OCI-LY7 (cell line): ENCODE measurements at regions not wholly inside any gene's neighbourhood (a gene's known extent, or its start where the extent isn't known, plus 50 kb on each side); places are given as distances from the start of the nearest gene placed in this dataset.

Experiments
- BruUV-seq: library from RNA; stranded (reverse); fragments of 400-500 nt; replicated peaks from 2 replicates; lab custom pipeline; 2021; lab: Mats Ljungman, UMichigan
- CTCF ChIA-PET: fragments of 300-600 bp; sonication (Branson Sonifier 250); formaldehyde crosslinking; loops from one replicate; lab custom pipeline; 2022; ENCODE audit warnings: antibody characterized with exemption; ENCODE audit not compliant: unreplicated experiment; lab: Charles Lee
- POLR2A ChIA-PET: fragments of 300-600 bp; sonication (Branson Sonifier 250); formaldehyde crosslinking; loops from one replicate; lab custom pipeline; 2022; ENCODE audit warnings: antibody characterized with exemption; lab: Charles Lee
- DNase-seq: peaks from one replicate; pipeline ENCODE4 v3.0.0-alpha.2; 2015; ENCODE audit warnings: low spot score
- H2AFZ ChIP-seq: fragments of 200-600 bp; sonication (generic), shearing (Covaris generic); 2 replicates; pipeline ENCODE4 v1.6.1; 2014; ENCODE audit warnings: mild to moderate bottlenecking, antibody characterized with exemption, low read length, moderate library complexity
- H3K27ac ChIP-seq: fragments of 200-600 bp; sonication (generic); 2 replicates; pipeline ENCODE4 v1.5.1; 2014; ENCODE audit warnings: mixed run types, low read depth, mild to moderate bottlenecking, moderate library complexity, low read length, inconsistent platforms; ENCODE audit not compliant: poor library complexity, severe bottlenecking
- H3K36me3 ChIP-seq: fragments of 200-600 bp; sonication (generic); 2 replicates; pipeline ENCODE4 v1.6.1; 2014; ENCODE audit warnings: mild to moderate bottlenecking, antibody characterized with exemption, low read length, moderate library complexity, mixed read lengths; ENCODE audit not compliant: insufficient read depth
- H3K4me1 ChIP-seq: fragments of 200-600 bp; sonication (generic); 2 replicates; pipeline ENCODE4 v1.5.1; 2014; ENCODE audit warnings: mild to moderate bottlenecking, low read length; ENCODE audit not compliant: insufficient read depth, poor library complexity, severe bottlenecking
- H3K4me2 ChIP-seq: fragments of 200-600 bp; sonication (generic); 2 replicates; pipeline ENCODE4 v1.6.1; 2014; ENCODE audit warnings: mild to moderate bottlenecking, low read length
- H3K4me3 ChIP-seq: fragments of 200-600 bp; sonication (generic); 2 replicates; pipeline ENCODE4 v1.5.1; 2014; ENCODE audit warnings: mild to moderate bottlenecking, low read depth, low read length; ENCODE audit not compliant: poor library complexity, severe bottlenecking
- H3K79me2 ChIP-seq: fragments of 200-600 bp; sonication (generic); 2 replicates; pipeline ENCODE4 v1.6.1; 2016; ENCODE audit warnings: low read depth, mild to moderate bottlenecking, low read length, moderate library complexity, mixed read lengths; ENCODE audit not compliant: insufficient read depth
- H3K9me2 ChIP-seq: fragments of 200-600 bp; sonication (generic); 2 replicates; pipeline ENCODE4 v1.6.1; 2016; ENCODE audit warnings: mild to moderate bottlenecking, low read length, mixed read lengths; ENCODE audit not compliant: insufficient read depth
- H3K9me3 ChIP-seq: fragments of 200-600 bp; sonication (generic); 2 replicates; pipeline ENCODE4 v1.6.1; 2014; ENCODE audit warnings: mild to moderate bottlenecking, mixed run types, low read length, mixed read lengths
- H4K20me1 ChIP-seq: fragments of 200-600 bp; sonication (generic); 2 replicates; pipeline ENCODE4 v1.6.1; 2014; ENCODE audit warnings: mild to moderate bottlenecking, antibody characterized with exemption, low read length, moderate library complexity, mixed read lengths; ENCODE audit not compliant: insufficient read depth
- CTCF ChIP-seq: fragments of 200-600 bp; sonication (generic); conservative IDR thresholded peaks from 2 replicates; pipeline ENCODE4 v1.5.1; 2014; ENCODE audit warnings: mild to moderate bottlenecking, antibody characterized with exemption, low read length, moderate library complexity, mixed read lengths
- EZH2phosphoT487 ChIP-seq: fragments of 200-600 bp; sonication (generic); IDR thresholded peaks from 2 replicates; pipeline ENCODE4 v1.6.1; 2018; ENCODE audit warnings: low read depth, borderline replicate concordance, mild to moderate bottlenecking, mixed run types, antibody characterized with exemption, low read length, moderate library complexity, mixed read lengths
- intact Hi-C: fragments of 100-400 bp; cut with micrococcal nuclease; formaldehyde crosslinking; loops from one replicate; pipeline ENCODE4 v1.10.0; 2022; ENCODE audit not compliant: unreplicated experiment

GRCh38 chr4:89639395-89639794, 197.6 kb downstream of the SNCA start:
- H3K9me2 ChIP-seq = no peaks in the 10 kb centered on the region
- TF ChIP-seq EZH2phosphoT487 (no peak), CTCF (no peak)
- no peak overlapping the region for H2AFZ ChIP-seq
- H3K4me3 ChIP-seq = no peak overlapping the region
- no peak overlapping the region for H3K27ac ChIP-seq
- H4K20me1 ChIP-seq = no peaks in the 10 kb centered on the region
- H3K4me2 ChIP-seq = no peak overlapping the region
- intact Hi-C loops = no loop called here
- no peaks in the 10 kb centered on the region for H3K9me3 ChIP-seq
- ChIA-PET POLR2A (interaction anchor here (0.6 kb wide), 1 partner anchor 126 kb away, joined by 4 read pairs; no protein-coding TSS in a partner anchor), CTCF (no interaction called here)
- no TSS peak for BruUV-seq
- no peaks in the 10 kb centered on the region for H3K4me1 ChIP-seq
- no peak for DNase-seq
- H3K79me2 ChIP-seq = no peaks in the 10 kb centered on the region
- no peaks in the 10 kb centered on the region for H3K36me3 ChIP-seq

GRCh38 chr4:89625599-89626293, 211.2 kb downstream of the SNCA start:
- H3K4me3 ChIP-seq = no peak overlapping the region
- TF ChIP-seq EZH2phosphoT487 (no peak), CTCF (no peak)
- no TSS peak for BruUV-seq

More at GRCh38 chr4:89625599-89626293, 211.2 kb downstream of the SNCA start:
- Histone ChIP-seq H3K9me2 (no peaks in the 10 kb centered on the region), H3K4me2 (no peak overlapping the region), H3K79me2 (no peaks in the 10 kb centered on the region), H3K9me3 (no peaks in the 10 kb centered on the region), H3K4me1 (no peaks in the 10 kb centered on the region), H4K20me1 (no peaks in the 10 kb centered on the region), H2AFZ (no peak overlapping the region), H3K27ac (no peak overlapping the region), H3K36me3 (no peaks in the 10 kb centered on the region)
- no peak for DNase-seq
- intact Hi-C loops = no loop called here
- ChIA-PET CTCF (no interaction called here), POLR2A (no interaction called here)
